PFSK-1 (cell line): ENCODE measurements at regions not wholly inside any gene's neighbourhood (a gene's known extent, or its start where the extent isn't known, plus 50 kb on each side); places are given as distances from the start of the nearest gene placed in this dataset.

Experiments
- POLR2AphosphoS5 ChIP-seq: IDR thresholded peaks from 2 replicates; pipeline ENCODE4 v1.6.1; 2012; ENCODE audit warnings: low read depth, mild to moderate bottlenecking, control low read depth, low read length, moderate library complexity
- TAF1 ChIP-seq: IDR thresholded peaks from 2 replicates; pipeline ENCODE4 v1.6.1; 2012; ENCODE audit warnings: low read length, control low read depth, borderline replicate concordance; ENCODE audit not compliant: insufficient read depth
- TF ChIP-seq, protein P1 (sequence below), 2 experiments: IDR thresholded peaks; 2 replicates each; pipeline versions ENCODE4 v1.6.1 to v1.8.0; 2011 to 2012; ENCODE audit warnings: low read depth in 2 of 2, low read length in 2 of 2, control low read depth in 1 of 2, inconsistent platforms in 1 of 2, mild to moderate bottlenecking in 1 of 2, moderate library complexity in 1 of 2; ENCODE audit not compliant: insufficient read depth in 1 of 2

DNA sequence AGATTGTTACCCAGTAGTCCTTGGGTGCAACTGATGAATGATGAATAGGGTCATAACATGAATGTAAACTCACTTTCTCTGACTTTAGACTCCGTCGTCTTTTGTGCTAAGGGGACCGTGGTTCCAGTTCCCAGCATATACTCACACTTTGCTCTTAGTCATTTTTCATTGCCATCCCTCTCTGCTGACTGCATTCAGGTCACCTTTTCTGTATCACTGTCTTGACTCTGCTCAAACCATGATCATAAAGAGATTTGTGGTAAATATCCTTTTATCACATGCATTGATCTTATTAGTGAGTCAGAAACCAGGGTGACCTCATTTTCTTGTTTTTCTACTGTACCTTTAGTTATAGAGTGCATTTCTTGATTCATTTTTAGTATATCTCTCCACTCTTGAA lies 141.1 kb upstream of the AGR3 start:
- TF ChIP-seq TAF1 (no peak), POLR2AphosphoS5 (no peak)
- TF ChIP-seq, protein P1, sequence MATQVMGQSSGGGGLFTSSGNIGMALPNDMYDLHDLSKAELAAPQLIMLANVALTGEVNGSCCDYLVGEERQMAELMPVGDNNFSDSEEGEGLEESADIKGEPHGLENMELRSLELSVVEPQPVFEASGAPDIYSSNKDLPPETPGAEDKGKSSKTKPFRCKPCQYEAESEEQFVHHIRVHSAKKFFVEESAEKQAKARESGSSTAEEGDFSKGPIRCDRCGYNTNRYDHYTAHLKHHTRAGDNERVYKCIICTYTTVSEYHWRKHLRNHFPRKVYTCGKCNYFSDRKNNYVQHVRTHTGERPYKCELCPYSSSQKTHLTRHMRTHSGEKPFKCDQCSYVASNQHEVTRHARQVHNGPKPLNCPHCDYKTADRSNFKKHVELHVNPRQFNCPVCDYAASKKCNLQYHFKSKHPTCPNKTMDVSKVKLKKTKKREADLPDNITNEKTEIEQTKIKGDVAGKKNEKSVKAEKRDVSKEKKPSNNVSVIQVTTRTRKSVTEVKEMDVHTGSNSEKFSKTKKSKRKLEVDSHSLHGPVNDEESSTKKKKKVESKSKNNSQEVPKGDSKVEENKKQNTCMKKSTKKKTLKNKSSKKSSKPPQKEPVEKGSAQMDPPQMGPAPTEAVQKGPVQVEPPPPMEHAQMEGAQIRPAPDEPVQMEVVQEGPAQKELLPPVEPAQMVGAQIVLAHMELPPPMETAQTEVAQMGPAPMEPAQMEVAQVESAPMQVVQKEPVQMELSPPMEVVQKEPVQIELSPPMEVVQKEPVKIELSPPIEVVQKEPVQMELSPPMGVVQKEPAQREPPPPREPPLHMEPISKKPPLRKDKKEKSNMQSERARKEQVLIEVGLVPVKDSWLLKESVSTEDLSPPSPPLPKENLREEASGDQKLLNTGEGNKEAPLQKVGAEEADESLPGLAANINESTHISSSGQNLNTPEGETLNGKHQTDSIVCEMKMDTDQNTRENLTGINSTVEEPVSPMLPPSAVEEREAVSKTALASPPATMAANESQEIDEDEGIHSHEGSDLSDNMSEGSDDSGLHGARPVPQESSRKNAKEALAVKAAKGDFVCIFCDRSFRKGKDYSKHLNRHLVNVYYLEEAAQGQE (IDR thresholded peaks at IDR 0.05; ENCODE audit: insufficient read depth in 1 of 2, low read depth in 2 of 2, low read length in 2 of 2): no peak
